Esophagus muscularis mucosa (tissue), 4 donors: ENCODE measurements at regions not wholly inside any gene's neighbourhood (a gene's known extent, or its start where the extent isn't known, plus 50 kb on each side); places are given as distances from the start of the nearest gene placed in this dataset.

Experiments
- DNase-seq: peaks from one replicate; pipeline ENCODE4 v3.0.0-alpha.2; 2017; ENCODE audit errors: extremely low spot score
- H3K27ac ChIP-seq, 4 donors: fragments of 200-600 bp; sonication (generic); replicated peaks in 1 of 4; 1 replicate in 3 of 4; 2 replicates in 1 of 4; pipeline ENCODE4 v1.5.1; 2016 to 2019; ENCODE audit warnings: mild to moderate bottlenecking in 1 of 4
- H3K27me3 ChIP-seq, 4 donors: fragments of 200-600 bp; sonication (generic); one replicate each; pipeline versions ENCODE4 v1.5.1 to v1.6.0; 2016 to 2019
- H3K36me3 ChIP-seq, 4 donors: fragments of 200-600 bp; sonication (generic); one replicate each; pipeline ENCODE4 v1.5.1; 2016 to 2019
- H3K4me1 ChIP-seq, 4 donors: fragments of 200-600 bp; sonication (generic); one replicate each; pipeline ENCODE4 v1.5.1; 2016 to 2019
- H3K4me3 ChIP-seq, 4 donors: fragments of 200-600 bp; sonication (generic); 1 replicate in 2 of 4; 2 replicates in 2 of 4; pipeline ENCODE4 v1.5.1; 2016 to 2019; ENCODE audit warnings: mild to moderate bottlenecking in 4 of 4, moderate library complexity in 1 of 4
- H3K9me3 ChIP-seq, 4 donors: fragments of 200-600 bp; sonication (generic); 1 replicate in 3 of 4; 2 replicates in 1 of 4; pipeline ENCODE4 v1.5.1; 2016 to 2019
- EP300 ChIP-seq: sonication (generic); formaldehyde crosslinking; IDR thresholded peaks from one replicate; pipeline ENCODE4 v1.6.1; 2017; ENCODE audit warnings: antibody characterized with exemption
- POLR2A ChIP-seq: fragments of 450-650 bp; IDR thresholded peaks from one replicate; pipeline ENCODE4 v1.6.1; 2017; ENCODE audit warnings: antibody characterized with exemption, moderate library complexity, mild to moderate bottlenecking, low read depth
- POLR2AphosphoS5 ChIP-seq, 2 donors: sonication (generic); formaldehyde crosslinking; IDR thresholded peaks; one replicate each; pipeline ENCODE4 v1.6.1; 2017; ENCODE audit warnings: antibody characterized with exemption in 2 of 2
- WGBS: methylation state at CpG from one replicate; pipeline ENCODE4 v1.1.5; 2018; 5-methylcytosine and 5-hydroxymethylcytosine counted together
- intact Hi-C: fragments of 100-400 bp; cut with DNase I; formaldehyde crosslinking; loops from one replicate; pipeline ENCODE4 v1.15.1; 2023
- TF ChIP-seq, protein P1 (sequence below), 3 experiments: fragments of 200-600 bp in 2 of 3; fragments of 450-650 bp in 1 of 3; sonication (generic) in 2 of 3; IDR thresholded peaks; one replicate each; pipeline ENCODE4 v1.5.1; 2017 to 2019; ENCODE audit warnings: antibody characterized with exemption in 3 of 3, mild to moderate bottlenecking in 2 of 3, moderate library complexity in 1 of 3

DNA sequence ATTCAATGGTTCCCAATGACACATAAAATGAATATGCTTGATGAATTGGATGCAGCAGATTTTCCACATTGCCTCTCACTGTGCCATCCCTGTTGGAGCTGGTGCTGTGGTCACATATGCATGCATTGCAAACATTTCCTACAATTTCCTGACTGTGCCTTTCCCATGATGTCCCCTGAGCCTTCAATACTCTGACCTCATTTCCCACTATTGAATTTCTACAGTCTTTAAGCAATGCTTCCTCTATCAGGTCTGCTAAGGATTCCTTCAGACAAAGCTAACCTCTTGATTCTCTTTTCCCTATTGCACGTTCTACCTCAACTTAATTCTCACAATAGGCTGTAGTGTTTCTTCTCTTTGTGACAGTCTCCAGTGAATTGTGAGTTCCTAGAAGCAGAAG lies 342.5 kb upstream of the CRIM1 start:
- no peaks in the 10 kb centered on the region for H3K27me3 ChIP-seq
- no peak overlapping the region for H3K27ac ChIP-seq
- H3K4me1 ChIP-seq, result no peaks in the 10 kb centered on the region
- intact Hi-C loops, result no loop called here
- 68% methylated on average over 1 of the region's 1 CpG for WGBS
- DNase-seq, result no peak
- H3K9me3 ChIP-seq, result no peaks in the 10 kb centered on the region
- no peak overlapping the region for H3K4me3 ChIP-seq
- TF ChIP-seq EP300 (no peak), POLR2AphosphoS5 (IDR thresholded peaks at IDR 0.05) (no peak), POLR2A (no peak)
- TF ChIP-seq, protein P1, sequence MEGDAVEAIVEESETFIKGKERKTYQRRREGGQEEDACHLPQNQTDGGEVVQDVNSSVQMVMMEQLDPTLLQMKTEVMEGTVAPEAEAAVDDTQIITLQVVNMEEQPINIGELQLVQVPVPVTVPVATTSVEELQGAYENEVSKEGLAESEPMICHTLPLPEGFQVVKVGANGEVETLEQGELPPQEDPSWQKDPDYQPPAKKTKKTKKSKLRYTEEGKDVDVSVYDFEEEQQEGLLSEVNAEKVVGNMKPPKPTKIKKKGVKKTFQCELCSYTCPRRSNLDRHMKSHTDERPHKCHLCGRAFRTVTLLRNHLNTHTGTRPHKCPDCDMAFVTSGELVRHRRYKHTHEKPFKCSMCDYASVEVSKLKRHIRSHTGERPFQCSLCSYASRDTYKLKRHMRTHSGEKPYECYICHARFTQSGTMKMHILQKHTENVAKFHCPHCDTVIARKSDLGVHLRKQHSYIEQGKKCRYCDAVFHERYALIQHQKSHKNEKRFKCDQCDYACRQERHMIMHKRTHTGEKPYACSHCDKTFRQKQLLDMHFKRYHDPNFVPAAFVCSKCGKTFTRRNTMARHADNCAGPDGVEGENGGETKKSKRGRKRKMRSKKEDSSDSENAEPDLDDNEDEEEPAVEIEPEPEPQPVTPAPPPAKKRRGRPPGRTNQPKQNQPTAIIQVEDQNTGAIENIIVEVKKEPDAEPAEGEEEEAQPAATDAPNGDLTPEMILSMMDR (IDR thresholded peaks at IDR 0.05), result no peak
- H3K36me3 ChIP-seq, result no peaks in the 10 kb centered on the region

DNA sequence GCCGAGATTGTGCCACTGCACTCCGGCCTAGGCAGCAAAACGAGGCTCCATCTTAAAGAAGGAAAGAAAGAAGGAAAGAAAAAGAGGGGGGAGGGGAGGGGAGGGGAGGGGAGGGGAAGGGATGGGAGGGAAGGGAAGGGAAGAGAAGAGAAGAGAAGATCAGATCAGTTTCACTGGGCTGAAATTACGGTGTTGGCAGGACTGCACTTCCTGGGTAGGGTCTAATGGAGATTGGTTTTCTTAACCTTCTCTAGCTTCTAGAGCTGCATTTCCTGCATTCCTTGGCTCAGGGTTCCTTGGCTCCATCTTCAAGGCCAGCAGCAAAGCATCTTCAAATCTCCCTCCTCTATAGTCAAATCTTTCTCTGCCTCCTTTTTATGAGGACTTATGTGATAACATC lies 349.1 kb upstream of the CRIM1 start:
- Histone ChIP-seq H3K27me3 (no peaks in the 10 kb centered on the region), H3K9me3 (no peaks in the 10 kb centered on the region), H3K27ac (no peak overlapping the region), H3K4me1 (no peaks in the 10 kb centered on the region), H3K4me3 (no peak overlapping the region), H3K36me3 (no peaks in the 10 kb centered on the region)
- TF ChIP-seq, protein P1 (IDR thresholded peaks at IDR 0.05), result no peak
- TF ChIP-seq POLR2A, result no peak
- TF ChIP-seq POLR2AphosphoS5 (IDR thresholded peaks at IDR 0.05), result no peak
- no peak for TF ChIP-seq EP300
- intact Hi-C loops, result no loop called here
- 83% methylated on average over 4 of the region's 4 CpGs for WGBS
- DNase-seq, result no peak

DNA sequence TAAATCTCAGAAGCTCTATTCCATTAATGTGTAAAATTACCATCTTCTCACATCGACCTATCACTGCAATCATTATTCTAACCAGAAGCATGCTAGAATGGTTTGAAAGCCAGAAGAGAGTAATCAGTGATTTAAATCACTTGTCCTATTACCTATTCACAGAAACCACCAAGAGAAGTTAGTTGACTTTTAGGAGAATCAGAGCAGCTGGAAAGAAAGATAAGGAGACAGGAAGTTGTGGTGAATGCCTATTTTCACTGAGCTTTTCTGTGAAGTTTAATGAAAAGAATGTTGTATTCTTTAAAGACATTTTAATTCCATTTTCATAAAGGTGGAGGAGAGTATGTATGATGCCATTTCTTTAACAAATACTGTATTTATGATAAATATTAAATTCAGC lies 352.6 kb upstream of the CRIM1 start:
- H3K36me3 ChIP-seq, result no peaks in the 10 kb centered on the region
- intact Hi-C loops, result no loop called here
- no peak overlapping the region for H3K27ac ChIP-seq
- no peak for DNase-seq
- no peak for TF ChIP-seq POLR2A
- TF ChIP-seq EP300, result no peak
- TF ChIP-seq, protein P1 (IDR thresholded peaks at IDR 0.05), result no peak
- TF ChIP-seq POLR2AphosphoS5 (IDR thresholded peaks at IDR 0.05), result no peak
- H3K9me3 ChIP-seq, result no peaks in the 10 kb centered on the region
- no peak overlapping the region for H3K4me3 ChIP-seq
- H3K4me1 ChIP-seq, result no peaks in the 10 kb centered on the region
- no peaks in the 10 kb centered on the region for H3K27me3 ChIP-seq
- WGBS, result 52% methylated on average over 1 of the region's 1 CpG

DNA sequence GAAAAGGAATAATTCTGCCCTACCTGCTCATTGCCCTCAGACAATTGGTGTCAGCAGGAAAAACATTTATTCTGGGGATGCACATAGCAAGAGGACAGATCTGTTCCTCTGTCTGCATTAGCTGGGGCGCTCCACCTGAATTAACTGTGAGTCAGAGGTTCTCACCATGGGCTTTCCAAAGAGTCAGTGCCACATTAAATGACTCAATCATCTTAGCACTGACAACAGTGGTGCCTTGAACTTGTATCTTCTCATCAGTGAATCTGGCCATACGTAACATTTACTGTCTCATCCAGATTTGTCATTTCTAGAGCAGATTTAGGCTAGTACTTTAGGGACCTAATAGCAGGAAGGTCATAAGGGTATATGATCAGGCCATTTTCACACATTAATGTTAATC lies 358.1 kb upstream of the CRIM1 start:
- Histone ChIP-seq H3K27me3 (no peaks in the 10 kb centered on the region), H3K9me3 (no peaks in the 10 kb centered on the region), H3K27ac (no peak overlapping the region), H3K36me3 (no peaks in the 10 kb centered on the region), H3K4me1 (no peaks in the 10 kb centered on the region), H3K4me3 (no peak overlapping the region)
- no peak for DNase-seq
- TF ChIP-seq POLR2AphosphoS5 (IDR thresholded peaks at IDR 0.05), result no peak
- TF ChIP-seq POLR2A, result no peak
- no peak for TF ChIP-seq EP300
- TF ChIP-seq, protein P1 (IDR thresholded peaks at IDR 0.05), result no peak
- intact Hi-C loops, result no loop called here
- 91% methylated on average over 2 of the region's 2 CpGs for whole genome bisulfite sequencing

DNA sequence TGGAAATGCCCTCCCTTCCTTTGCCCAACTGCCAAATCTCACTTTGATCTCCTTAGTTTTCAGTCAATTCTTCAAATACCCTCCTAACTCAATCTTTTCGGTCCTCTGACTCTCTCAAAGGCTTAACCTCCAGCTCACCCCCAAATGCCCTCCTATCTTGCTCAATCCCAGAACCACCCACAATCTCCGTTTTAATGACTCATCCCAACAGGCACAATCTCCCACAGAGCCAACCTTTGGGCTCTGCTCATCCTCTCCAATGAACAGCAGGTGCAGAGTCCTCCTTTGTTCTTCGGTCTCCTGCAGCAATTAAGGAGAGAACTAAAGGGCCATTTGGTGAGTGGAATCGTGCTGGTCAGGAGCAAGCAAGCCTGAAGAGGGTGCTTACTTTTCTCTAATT lies 366.1 kb upstream of the CRIM1 start:
- 80% methylated on average over 4 of the region's 4 CpGs for WGBS
- Histone ChIP-seq H3K27ac (no peak overlapping the region), H3K36me3 (no peaks in the 10 kb centered on the region), H3K27me3 (no peaks in the 10 kb centered on the region), H3K4me3 (no peak overlapping the region), H3K4me1 (no peaks in the 10 kb centered on the region), H3K9me3 (no peaks in the 10 kb centered on the region)
- no peak for DNase-seq
- TF ChIP-seq EP300 (no peak), POLR2A (no peak), POLR2AphosphoS5 (IDR thresholded peaks at IDR 0.05) (no peak)
- TF ChIP-seq, protein P1 (IDR thresholded peaks at IDR 0.05), result no peak
- intact Hi-C loops, result no loop called here
